SK-N-SH (cell line): ENCODE measurements at regions not wholly inside any gene's neighbourhood (a gene's known extent, or its start where the extent isn't known, plus 50 kb on each side); places are given as distances from the start of the nearest gene placed in this dataset.

Source experiments
- CTCF ChIA-PET: fragments of 300-600, 350-600 bp; formaldehyde crosslinking; extraction: SDS; loops from one replicate; lab custom pipeline; 2021; lab: Yijun Ruan, JAX
- POLR2A ChIA-PET: fragments of 350-600 bp; sonication (Branson Sonifier 250); formaldehyde crosslinking; extraction: SDS; loops from one replicate; lab custom pipeline; 2020; ENCODE audit warnings: antibody characterized with exemption, inconsistent platforms; lab: Yijun Ruan, JAX
- DNase-seq: peaks from one replicate; pipeline ENCODE4 v3.0.0; 2012
- H2AFZ ChIP-seq: fragments of 200-600 bp; sonication (generic); 2 replicates; pipeline ENCODE4 v1.8.1; 2016; ENCODE audit warnings: antibody characterized with exemption, mild to moderate bottlenecking, low read depth
- H3F3A ChIP-seq: fragments of 200-600 bp; sonication (generic); replicated peaks from 2 replicates; pipeline ENCODE3; 2016; ENCODE audit warnings: antibody characterized with exemption, mild to moderate bottlenecking; ENCODE audit not compliant: insufficient read depth
- H3K27ac ChIP-seq, 2 experiments: fragments of 200-500 bp in 1 of 2; fragments of 200-600 bp in 1 of 2; sonication (Bioruptor generic) in 1 of 2; sonication (generic), shearing (Covaris generic) in 1 of 2; 2 replicates each; pipeline versions ENCODE4 v1.5.1 to v1.6.1; 2014 to 2016; ENCODE audit warnings: low read depth in 2 of 2, inconsistent platforms in 1 of 2, low read length in 1 of 2, mild to moderate bottlenecking in 1 of 2, mixed read lengths in 1 of 2
- H3K27me3 ChIP-seq: fragments of 200-600 bp; sonication (generic), shearing (Covaris generic); 2 replicates; pipeline ENCODE4 v1.6.1; 2016; ENCODE audit warnings: mixed run types; ENCODE audit not compliant: insufficient read depth
- H3K36me3 ChIP-seq, 2 experiments: fragments of 200-500 bp in 1 of 2; fragments of 200-600 bp in 1 of 2; sonication (Bioruptor generic) in 1 of 2; sonication (generic) in 1 of 2; replicated peaks in 1 of 2; 2 replicates each; pipeline versions ENCODE3 to v1.5.1; 2014 to 2016; ENCODE audit warnings: low read length in 1 of 2, mild to moderate bottlenecking in 1 of 2; ENCODE audit not compliant: insufficient read depth in 2 of 2, control insufficient read depth in 1 of 2
- H3K4me1 ChIP-seq, 2 experiments: fragments of 200-500 bp in 1 of 2; fragments of 200-600 bp in 1 of 2; sonication (Bioruptor generic) in 1 of 2; sonication (generic), shearing (Covaris generic) in 1 of 2; 2 replicates each; pipeline versions ENCODE4 v1.5.1 to v1.6.1; 2014 to 2016; ENCODE audit warnings: low read depth in 1 of 2, low read length in 1 of 2, mixed run types in 1 of 2; ENCODE audit not compliant: insufficient read depth in 2 of 2, control insufficient read depth in 1 of 2
- H3K4me2 ChIP-seq: fragments of 200-600 bp; sonication (generic), shearing (Covaris generic); 2 replicates; pipeline ENCODE4 v1.6.1; 2017; ENCODE audit warnings: mixed run types
- H3K4me3 ChIP-seq, 2 experiments: fragments of 200-500 bp in 1 of 2; fragments of 200-600 bp in 1 of 2; sonication (Bioruptor generic) in 1 of 2; sonication (generic), shearing (Covaris generic) in 1 of 2; 2 replicates each; pipeline versions ENCODE4 v1.5.1 to v1.8.1; 2014 to 2016; ENCODE audit warnings: low read depth in 2 of 2, inconsistent platforms in 1 of 2, low read length in 1 of 2, mild to moderate bottlenecking in 1 of 2, mixed read lengths in 1 of 2, moderate library complexity in 1 of 2
- H3K79me2 ChIP-seq: fragments of 200-600 bp; sonication (generic); 2 replicates; pipeline ENCODE4 v1.8.1; 2017; ENCODE audit warnings: mild to moderate bottlenecking; ENCODE audit not compliant: insufficient read depth
- H3K9ac ChIP-seq: fragments of 200-600 bp; sonication (generic); 2 replicates; pipeline ENCODE4 v1.6.1; 2017; ENCODE audit warnings: mixed run types
- H3K9me2 ChIP-seq: fragments of 200-600 bp; sonication (generic); 2 replicates; pipeline ENCODE4 v1.6.1; 2017; ENCODE audit warnings: mixed run types
- H3K9me3 ChIP-seq: fragments of 200-600 bp; sonication (generic); 2 replicates; pipeline ENCODE4 v1.6.1; 2017; ENCODE audit warnings: mixed run types, mild to moderate bottlenecking, moderate library complexity
- H4K20me1 ChIP-seq: fragments of 200-600 bp; sonication (generic); 2 replicates; pipeline ENCODE4 v1.6.1; 2017; ENCODE audit warnings: mild to moderate bottlenecking, mixed run types; ENCODE audit not compliant: insufficient read depth
- ELF1 ChIP-seq: IDR thresholded peaks from 2 replicates; pipeline ENCODE4 v1.4.0; 2012
- EZH2phosphoT487 ChIP-seq: fragments of 200-600 bp; sonication (generic); IDR thresholded peaks from 2 replicates; pipeline ENCODE4 v1.6.1; 2017; ENCODE audit warnings: low read depth, mixed run types, mild to moderate bottlenecking, antibody characterized with exemption, moderate library complexity, borderline replicate concordance
- FOSL2 ChIP-seq: IDR thresholded peaks from 2 replicates; pipeline ENCODE4 v1.4.0; 2012; ENCODE audit warnings: low read depth, mild to moderate bottlenecking, moderate library complexity, borderline replicate concordance
- FOXJ3 ChIP-seq: sonication (generic); formaldehyde crosslinking; IDR thresholded peaks from 2 replicates; pipeline ENCODE4 v1.5.1; 2020; ENCODE audit warnings: mild to moderate bottlenecking, missing genetic modification reagents
- FOXM1 ChIP-seq: IDR thresholded peaks from 2 replicates; pipeline ENCODE4 v1.4.0; 2012; ENCODE audit warnings: low read depth, mild to moderate bottlenecking
- JUND ChIP-seq: IDR thresholded peaks from 2 replicates; pipeline ENCODE4 v1.4.0; 2012
- MAX ChIP-seq: IDR thresholded peaks from 2 replicates; pipeline ENCODE4 v1.4.0; 2012; ENCODE audit warnings: low read depth
- RCOR1 ChIP-seq: fragments of 150-350 bp; IDR thresholded peaks from 2 replicates; pipeline ENCODE4 v1.6.1; 2017; ENCODE audit warnings: antibody characterized with exemption, low read length
- RFX5 ChIP-seq: IDR thresholded peaks from 2 replicates; pipeline ENCODE4 v1.6.1; 2012; ENCODE audit warnings: mild to moderate bottlenecking, improper control_type of control experiment, low read length
- RXRA ChIP-seq: IDR thresholded peaks from 2 replicates; pipeline ENCODE4 v1.4.0; 2012; ENCODE audit warnings: low read depth, mild to moderate bottlenecking, borderline replicate concordance
- SMC3 ChIP-seq: IDR thresholded peaks from 2 replicates; pipeline ENCODE4 v1.6.1; 2012; ENCODE audit warnings: low read depth, low read length, improper control_type of control experiment
- TEAD4 ChIP-seq: IDR thresholded peaks from 2 replicates; pipeline ENCODE4 v1.4.0; 2012; ENCODE audit warnings: mild to moderate bottlenecking, borderline replicate concordance; ENCODE audit not compliant: insufficient read depth
- WGBS: methylation state at CpG from one replicate; pipeline ENCODE4 v1.1.6; 2017; ENCODE audit warnings: low lambda C conversion rate; 5-methylcytosine and 5-hydroxymethylcytosine counted together
- TF ChIP-seq, protein P1 (sequence below): IDR thresholded peaks from 2 replicates; pipeline ENCODE4; 2012
- TF ChIP-seq, protein P2 (sequence below): fragments of 150-350 bp; IDR thresholded peaks from 2 replicates; pipeline ENCODE4 v1.6.1; 2016; ENCODE audit warnings: mild to moderate bottlenecking, low read depth, low read length

- 6% methylated on average over 4 of the region's 4 CpGs for WGBS
- ChIA-PET POLR2A (no interaction called here), CTCF (interaction anchor here (0.6 kb wide), 1 partner anchor 1636 kb away, joined by 3 read pairs; no protein-coding TSS in a partner anchor)
Measured at GRCh38 chr13:56352361-56352760, 788.4 kb upstream of the PRR20A start.

DNA sequence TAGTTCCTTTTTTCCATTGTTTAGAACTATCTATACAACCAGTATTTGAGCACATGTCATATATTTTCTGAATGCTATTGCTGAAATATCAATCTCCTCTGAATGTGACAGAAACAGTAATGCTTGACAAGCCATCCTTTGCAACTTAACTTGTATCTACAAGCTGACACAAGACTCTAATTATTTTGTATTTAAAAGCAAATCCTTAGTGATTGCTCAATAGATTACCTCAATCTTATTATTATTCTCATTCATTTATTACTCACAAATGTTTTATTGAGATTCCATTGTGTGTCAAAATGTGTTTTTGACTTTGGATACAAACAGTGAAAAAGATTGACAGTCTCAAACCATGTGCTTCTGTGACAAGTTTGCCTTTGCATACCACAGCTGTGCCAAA lies 787.8 kb upstream of the PRR20A start:
- CTCF ChIA-PET, result no interaction called here
- no peaks in the 10 kb centered on the region for H3K79me2 ChIP-seq
- no peaks in the 10 kb centered on the region for H3K9me3 ChIP-seq
- no peak overlapping the region for H3K4me3 ChIP-seq
- no peak overlapping the region for H3K4me2 ChIP-seq
- no peaks in the 10 kb centered on the region for H3K36me3 ChIP-seq
- POLR2A ChIA-PET, result no interaction called here
- no peak for DNase-seq
- TF ChIP-seq, protein P1, sequence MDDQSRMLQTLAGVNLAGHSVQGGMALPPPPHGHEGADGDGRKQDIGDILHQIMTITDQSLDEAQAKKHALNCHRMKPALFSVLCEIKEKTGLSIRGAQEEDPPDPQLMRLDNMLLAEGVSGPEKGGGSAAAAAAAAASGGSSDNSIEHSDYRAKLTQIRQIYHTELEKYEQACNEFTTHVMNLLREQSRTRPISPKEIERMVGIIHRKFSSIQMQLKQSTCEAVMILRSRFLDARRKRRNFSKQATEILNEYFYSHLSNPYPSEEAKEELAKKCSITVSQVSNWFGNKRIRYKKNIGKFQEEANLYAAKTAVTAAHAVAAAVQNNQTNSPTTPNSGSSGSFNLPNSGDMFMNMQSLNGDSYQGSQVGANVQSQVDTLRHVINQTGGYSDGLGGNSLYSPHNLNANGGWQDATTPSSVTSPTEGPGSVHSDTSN, result no peak
- TF ChIP-seq MAX, result no peak
- no peak for TF ChIP-seq RXRA
- TF ChIP-seq SMC3, result no peak
- no peak overlapping the region for H3K27ac ChIP-seq
- H3K27me3 ChIP-seq, result no peaks in the 10 kb centered on the region
- H3K9me2 ChIP-seq, result no peaks in the 10 kb centered on the region
- no peaks in the 10 kb centered on the region for H3F3A ChIP-seq
- no peaks in the 10 kb centered on the region for H3K4me1 ChIP-seq
- H3K9ac ChIP-seq, result no peak overlapping the region
- H4K20me1 ChIP-seq, result no peaks in the 10 kb centered on the region
- H2AFZ ChIP-seq, result no peak overlapping the region

More at GRCh38 chr13:56352361-56352760, 788.4 kb upstream of the PRR20A start:
- no peak overlapping the region for H3K27ac ChIP-seq
- H3K27me3 ChIP-seq, result no peaks in the 10 kb centered on the region
- no peak overlapping the region for H3K9ac ChIP-seq
- no peaks in the 10 kb centered on the region for H3K9me3 ChIP-seq
- no peak for DNase-seq
- H3K4me1 ChIP-seq, result no peaks in the 10 kb centered on the region
- TF ChIP-seq JUND (no peak), ELF1 (no peak), FOXJ3 (CRISPR knock-in tag) (no peak), RFX5 (no peak), FOXM1 (no peak), EZH2phosphoT487 (no peak), FOSL2 (no peak), TEAD4 (no peak), RCOR1 (no peak)
- TF ChIP-seq, protein P1, result no peak
- TF ChIP-seq, protein P2, sequence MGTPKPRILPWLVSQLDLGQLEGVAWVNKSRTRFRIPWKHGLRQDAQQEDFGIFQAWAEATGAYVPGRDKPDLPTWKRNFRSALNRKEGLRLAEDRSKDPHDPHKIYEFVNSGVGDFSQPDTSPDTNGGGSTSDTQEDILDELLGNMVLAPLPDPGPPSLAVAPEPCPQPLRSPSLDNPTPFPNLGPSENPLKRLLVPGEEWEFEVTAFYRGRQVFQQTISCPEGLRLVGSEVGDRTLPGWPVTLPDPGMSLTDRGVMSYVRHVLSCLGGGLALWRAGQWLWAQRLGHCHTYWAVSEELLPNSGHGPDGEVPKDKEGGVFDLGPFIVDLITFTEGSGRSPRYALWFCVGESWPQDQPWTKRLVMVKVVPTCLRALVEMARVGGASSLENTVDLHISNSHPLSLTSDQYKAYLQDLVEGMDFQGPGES, result no peak
- H3F3A ChIP-seq, result no peaks in the 10 kb centered on the region
- no peaks in the 10 kb centered on the region for H3K79me2 ChIP-seq
- no peak overlapping the region for H2AFZ ChIP-seq
- H3K4me2 ChIP-seq, result no peak overlapping the region
- no peak overlapping the region for H3K4me3 ChIP-seq
- no peaks in the 10 kb centered on the region for H3K36me3 ChIP-seq
- H4K20me1 ChIP-seq, result no peaks in the 10 kb centered on the region
- no peaks in the 10 kb centered on the region for H3K9me2 ChIP-seq
